GM19372 (cell line): ENCODE measurements at regions not wholly inside any gene's neighbourhood (a gene's known extent, or its start where the extent isn't known, plus 50 kb on each side); places are given as distances from the start of the nearest gene placed in this dataset.
"Not testable (repeated sequence)": the region's sequence is repeated elsewhere in the genome, so short reads cannot be mapped to it uniquely, and the experiment has no call there.

Experiments used
- ATAC-seq: cut with Tn5 transposase; IDR thresholded peaks from one replicate; pipeline ENCODE4 v1.9.1; 2021; ENCODE audit warnings: mild to moderate bottlenecking, low read depth, moderate library complexity; ENCODE audit not compliant: unreplicated experiment

GRCh38 chr14:46596236-46596635 lies 55.3 kb downstream of the RPL10L start:
- no peak for ATAC-seq

DNA sequence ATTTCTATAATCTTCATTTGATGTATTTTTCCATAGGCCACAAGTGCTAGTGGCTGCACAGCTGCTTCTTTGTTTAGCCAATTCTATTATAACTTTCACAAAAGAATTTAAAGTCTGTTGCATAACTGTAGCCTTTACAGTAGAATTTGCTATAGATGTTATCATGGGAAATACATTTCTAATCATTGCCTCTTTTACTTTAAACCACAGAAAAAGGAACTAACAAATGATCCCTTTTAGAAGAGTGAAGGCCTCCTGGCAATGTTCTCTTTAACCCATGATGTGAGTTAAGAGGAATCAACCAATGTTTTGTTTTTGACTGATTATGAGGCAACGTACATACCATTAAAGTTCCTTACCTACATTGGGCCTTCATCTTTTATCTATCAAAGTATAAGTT lies 68.8 kb downstream of the RPL10L start:
- no peak for ATAC-seq

DNA sequence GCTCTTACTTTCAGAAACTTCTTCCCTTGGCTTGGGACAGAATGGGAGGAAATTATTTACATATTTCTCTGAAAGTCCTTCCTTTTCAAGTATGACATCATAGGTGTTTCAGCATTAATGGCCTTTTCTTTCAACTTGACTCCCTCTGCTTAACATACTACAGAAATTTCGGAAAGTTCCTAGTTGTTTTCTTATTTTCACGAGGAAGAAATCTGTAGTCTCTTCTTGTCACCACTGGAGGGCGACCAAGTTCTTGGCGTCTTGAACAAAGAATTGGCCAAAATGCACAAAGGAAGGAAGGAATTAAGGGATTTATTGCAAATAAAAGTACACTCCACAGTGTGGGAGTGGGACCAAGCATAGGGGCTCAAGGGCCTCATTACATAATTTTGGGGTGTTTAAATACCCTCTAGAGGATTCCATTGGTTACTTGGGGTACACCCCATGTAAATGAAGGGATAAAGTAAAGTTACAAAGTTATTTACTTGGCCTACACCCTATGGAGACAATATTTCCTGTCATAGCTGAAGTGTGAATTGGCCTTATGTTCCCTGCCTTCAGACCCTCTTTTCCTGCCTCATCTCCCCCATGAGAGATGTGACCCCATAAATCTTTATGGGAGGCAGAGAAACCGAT lies 70.4 kb downstream of the RPL10L start:
- no peak for ATAC-seq

GRCh38 chr14:46574978-46575375 lies 76.6 kb downstream of the RPL10L start:
- ATAC-seq = no peak

- no peak for ATAC-seq
Observed at GRCh38 chr14:46574221-46574977, 77.2 kb downstream of the RPL10L start.

- no peak for ATAC-seq
Observed at GRCh38 chr14:46573498-46573897, 78.1 kb downstream of the RPL10L start.

- ATAC-seq = no peak
Observed at GRCh38 chr14:46571970-46572369, 79.6 kb downstream of the RPL10L start.

- not testable (repeated sequence) for ATAC-seq
Observed at GRCh38 chr14:46568161-46568560, 83.4 kb downstream of the RPL10L start.

- no peak for ATAC-seq
Observed at GRCh38 chr14:46550836-46551235, 100.7 kb downstream of the RPL10L start.

DNA sequence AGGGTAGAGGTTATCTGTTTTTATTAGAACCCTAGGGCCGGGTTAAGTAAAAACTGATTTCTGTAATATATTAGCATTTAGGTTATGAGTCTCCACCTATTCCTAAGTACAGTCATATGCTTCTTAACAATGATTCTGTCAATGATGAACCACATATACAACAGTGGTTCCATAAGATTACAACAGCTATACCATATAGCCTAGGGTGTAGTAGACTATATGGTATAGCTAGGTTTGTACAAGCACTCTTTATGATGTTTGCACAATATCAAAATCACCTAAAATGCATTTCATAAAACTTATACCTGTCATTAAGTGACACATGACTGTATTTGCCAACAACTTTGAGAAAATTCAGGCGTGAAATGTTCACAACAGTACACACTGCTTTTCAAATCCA lies 110.6 kb downstream of the RPL10L start:
- ATAC-seq = no peak

- no peak for ATAC-seq
Observed at GRCh38 chr14:46519121-46519520, 132.5 kb downstream of the RPL10L start.

DNA sequence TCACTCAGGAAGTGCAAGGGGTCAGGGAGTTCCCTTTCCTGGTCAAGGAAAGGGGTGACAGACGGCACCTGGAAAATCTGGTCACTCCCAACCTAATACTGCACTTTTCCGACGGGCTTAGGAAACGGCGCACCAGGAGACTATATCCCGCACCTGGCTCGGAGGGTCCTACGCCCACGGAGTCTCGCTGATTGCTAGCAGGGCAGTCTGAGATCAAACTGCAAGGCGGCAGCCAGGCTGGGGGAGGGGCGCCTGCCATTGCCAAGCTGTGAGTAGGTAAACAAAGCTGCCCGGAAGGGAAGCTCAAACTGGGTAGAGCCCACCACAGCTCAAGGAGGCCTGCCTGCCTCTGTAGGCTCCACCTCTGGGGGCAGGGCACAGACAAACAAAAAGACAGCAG lies 142.8 kb downstream of the RPL10L start:
- ATAC-seq = not testable (repeated sequence)

DNA sequence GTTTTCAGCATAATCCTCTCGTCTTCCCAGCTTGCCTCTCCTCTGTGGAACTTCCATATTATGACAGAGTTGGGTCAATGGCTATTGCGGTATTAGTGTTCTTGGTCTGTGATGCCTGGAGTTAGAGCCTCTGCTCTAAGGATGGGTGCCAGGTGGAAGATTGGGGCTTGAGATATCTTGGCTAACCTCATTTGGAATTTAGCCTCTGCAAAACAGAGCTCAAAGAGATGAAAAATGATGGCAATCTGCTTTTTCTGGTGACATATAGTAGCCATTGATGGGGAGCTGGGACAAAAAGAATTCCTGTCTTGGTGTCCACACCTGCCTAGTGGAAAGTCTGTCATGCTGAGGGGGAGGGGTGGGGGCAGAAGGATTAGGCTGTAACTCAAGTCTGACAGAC lies 152.1 kb downstream of the RPL10L start:
- no peak for ATAC-seq

GRCh38 chr14:46496409-46496808 lies 155.2 kb downstream of the RPL10L start:
- ATAC-seq = no peak

- peak; percentile 70 for ATAC-seq
Observed at GRCh38 chr14:46490238-46490685, 161.3 kb downstream of the RPL10L start.

GRCh38 chr14:46488374-46488773 lies 163.2 kb downstream of the RPL10L start:
- no peak for ATAC-seq

- no peak for ATAC-seq
Observed at GRCh38 chr14:46487582-46488350, 163.8 kb downstream of the RPL10L start.

DNA sequence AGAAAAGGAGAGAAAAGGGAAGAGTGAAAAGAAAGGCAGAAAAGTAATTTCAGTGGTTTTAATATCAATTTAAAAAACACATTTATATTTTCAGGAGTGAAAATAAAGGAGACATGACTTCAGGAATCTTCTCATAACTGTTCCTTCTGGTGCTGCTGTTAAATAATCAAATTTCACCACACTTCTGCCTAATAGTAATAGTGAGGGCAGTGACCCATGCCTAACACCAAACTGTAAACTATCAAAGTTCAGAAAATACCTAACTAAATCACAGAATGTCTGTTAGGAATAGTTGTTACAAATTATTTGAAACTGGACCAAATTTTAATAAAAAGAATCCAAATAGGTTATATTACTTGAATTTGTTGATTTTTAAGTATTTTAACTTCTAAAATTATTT lies 169.4 kb downstream of the RPL10L start:
- no peak for ATAC-seq

DNA sequence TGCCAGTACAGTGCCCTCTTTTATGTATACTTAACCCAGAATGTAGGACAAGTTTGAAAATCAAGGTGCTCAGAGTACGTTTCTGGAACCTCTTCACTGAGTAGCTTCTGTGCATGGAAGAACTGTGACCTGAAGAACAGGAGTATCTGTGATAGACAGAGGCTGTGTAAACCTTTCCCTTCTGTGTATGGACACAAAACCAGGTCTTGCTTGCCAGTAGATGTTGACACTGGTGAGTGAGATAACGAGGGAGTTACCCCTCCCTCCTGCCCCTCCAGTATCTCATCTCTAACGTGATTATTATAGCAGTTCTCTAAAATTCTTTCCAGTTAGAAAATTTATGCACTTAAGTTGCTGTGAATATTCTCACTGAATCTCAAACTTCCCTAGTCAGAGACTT lies 170.8 kb downstream of the RPL10L start:
- no peak for ATAC-seq

DNA sequence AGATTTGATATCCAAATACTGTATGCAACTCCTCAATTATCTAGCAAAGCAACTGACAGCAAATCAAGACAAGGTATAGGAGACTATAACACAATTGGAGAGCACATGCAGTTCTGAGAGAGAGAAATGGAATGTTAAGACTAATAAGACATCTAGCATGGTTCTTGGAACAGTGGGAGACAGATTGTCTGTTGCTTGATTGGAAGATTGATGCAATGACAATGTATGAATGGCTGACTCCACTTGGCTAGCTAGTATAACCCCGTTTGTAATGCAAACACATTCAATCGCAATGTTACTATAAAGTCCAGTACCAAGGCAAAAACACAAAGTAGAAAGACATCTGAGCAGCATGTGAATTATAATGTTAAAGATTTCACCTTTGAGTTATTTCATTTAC lies 179.3 kb downstream of the RPL10L start:
- ATAC-seq = no peak

DNA sequence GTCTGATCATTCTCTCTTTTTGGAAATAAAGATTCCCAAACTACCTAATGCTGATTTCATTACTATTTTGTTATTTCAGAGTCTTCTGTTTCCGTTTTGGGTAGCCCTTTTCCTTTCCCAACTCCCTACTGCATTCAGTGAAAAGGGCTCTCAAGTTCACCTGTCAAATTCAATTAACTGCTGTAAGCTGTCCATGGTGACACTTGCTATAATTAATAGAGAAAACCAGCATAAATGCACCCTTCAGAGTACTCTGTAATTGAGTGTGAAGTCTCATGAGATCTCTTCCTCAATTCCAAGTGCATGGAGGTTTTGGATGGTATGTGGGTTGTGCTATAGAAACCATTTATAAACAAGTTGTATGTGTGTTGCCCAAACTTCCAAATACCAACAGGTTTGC lies 187.2 kb downstream of the RPL10L start:
- ATAC-seq = no peak
